ENCODE measurements at regions not wholly inside any gene's neighbourhood (a gene's known extent, or its start where the extent isn't known, plus 50 kb on each side); places are given as distances from the start of the nearest gene placed in this dataset.

DNA sequence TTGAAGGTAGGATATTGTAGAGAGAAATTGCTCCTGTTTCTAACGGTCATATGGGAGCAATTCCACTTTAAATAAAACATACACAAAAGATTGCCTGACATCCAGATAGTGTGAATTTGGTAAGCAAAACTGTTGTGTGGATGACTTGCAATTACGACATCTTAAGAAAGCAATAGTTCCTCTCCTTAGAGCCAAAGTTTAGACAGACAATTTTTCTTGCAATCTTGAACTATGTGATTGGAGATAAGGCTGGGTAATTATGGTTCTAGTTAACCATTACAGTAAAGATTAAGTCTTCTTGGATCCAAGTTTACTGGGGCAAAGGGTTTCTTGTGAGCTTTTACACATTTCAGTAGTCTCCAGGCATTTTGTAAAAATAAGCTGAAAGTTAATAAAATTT lies 1080.6 kb upstream of the CDH6 start:
- DNase-seq, result no peak

DNA sequence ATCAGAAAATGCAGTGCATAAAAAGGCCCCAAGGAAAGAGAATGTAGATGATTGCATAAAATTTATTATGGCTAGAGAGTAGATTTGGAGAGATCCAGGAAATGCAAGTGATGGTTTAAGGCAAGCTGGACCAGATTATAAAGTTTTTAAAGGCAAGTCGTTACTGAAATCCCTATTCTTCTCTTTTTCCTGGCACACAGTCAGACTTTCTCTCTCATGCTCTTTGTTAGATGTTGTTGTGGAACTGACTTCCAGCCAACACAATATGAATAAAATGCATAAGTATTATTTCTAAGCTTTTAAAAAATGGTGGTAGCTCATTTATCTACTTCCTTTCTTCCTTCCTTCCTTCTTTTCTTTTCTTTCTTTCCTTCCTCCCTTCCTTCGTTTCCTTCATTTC lies 1085.4 kb upstream of the CDH6 start:
- DNase-seq, result no peak

DNA sequence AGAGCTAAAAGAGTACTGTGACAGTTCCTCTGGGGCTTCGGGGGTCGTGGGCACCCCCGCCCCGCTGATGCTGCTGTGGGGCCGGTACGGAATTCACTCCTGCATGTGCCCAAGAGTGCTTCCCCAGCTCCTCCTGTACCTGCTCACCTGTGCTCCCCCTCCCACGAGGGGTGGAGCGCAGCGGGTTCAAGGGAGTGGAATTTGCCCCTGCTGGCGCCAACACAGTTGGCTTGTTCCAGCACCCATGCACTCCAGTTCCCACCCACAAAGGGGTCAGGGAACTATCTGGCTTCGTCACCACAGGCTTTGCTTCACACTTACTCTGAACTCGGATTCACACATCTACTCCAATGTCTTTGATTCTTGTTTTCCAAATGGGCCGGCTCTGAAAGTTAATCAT lies 1086.9 kb upstream of the CDH6 start:
- no peak for DNase-seq

DNA sequence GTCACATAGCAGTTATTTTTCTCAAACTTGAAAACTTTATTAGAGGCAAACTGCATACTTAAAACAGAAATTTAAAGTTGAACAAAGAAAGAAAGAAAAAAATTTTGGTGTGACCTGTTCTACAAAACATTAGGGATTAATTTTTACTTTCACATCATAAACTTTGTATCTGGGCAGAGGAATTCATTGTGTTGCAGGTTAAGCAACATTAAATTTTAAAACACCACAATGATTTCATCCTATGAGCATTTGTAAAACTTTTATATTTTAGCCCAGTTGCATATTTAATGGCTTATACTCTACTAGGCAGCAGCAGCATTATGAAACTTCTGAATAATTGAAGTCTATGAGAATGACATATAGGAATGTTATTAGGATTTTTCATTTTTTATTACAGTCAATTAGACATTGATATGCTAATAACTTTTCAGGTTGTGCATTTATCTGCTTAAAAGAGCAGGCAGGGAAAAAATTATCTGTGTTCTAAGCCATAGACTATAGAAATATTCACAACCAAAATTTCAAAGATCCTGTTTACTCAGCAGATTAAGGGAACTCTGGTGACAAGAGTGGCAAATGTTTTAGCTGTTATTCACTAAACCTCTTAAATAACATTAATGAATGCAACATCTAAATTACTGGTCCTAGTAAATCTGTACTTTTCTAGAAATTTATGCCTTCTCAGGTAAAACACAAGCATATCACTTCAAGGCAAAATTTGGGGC lies 1088.5 kb upstream of the CDH6 start:
- DNase-seq, result no peak

DNA sequence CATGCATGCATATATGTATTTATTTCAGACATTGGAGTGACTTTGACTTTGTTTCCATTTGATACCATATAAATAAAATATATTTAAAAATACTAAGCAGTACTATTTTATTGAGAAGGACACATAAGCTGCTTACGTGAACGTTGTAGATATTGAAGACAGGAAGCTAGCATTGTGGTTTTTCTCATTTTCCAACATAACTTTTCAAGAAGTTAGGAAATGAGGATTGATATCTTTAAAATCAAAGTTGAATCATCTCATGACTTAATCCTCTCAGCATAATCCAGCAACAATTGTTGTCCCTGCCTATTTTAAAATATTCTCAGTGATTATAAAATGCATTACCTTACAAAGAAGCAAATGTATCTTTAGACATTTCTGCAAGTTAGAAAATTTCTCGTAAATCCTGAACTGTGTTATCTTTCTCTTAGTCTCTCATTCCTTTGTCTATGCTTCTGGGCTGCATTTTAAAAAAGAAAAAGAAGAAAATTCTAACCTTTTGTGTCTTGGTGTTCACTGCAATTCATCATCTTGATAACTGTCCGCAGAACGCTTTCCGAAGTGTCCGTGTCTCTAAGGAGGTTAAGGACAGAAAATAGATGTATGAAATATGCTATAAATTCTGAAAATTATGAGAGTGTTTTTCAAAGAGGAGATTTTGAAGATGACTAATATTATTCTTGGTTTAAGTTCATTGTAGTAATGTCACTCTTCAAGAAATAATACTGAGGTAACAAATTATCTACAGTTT lies 1089.9 kb upstream of the CDH6 start:
- DNase-seq, result no peak

DNA sequence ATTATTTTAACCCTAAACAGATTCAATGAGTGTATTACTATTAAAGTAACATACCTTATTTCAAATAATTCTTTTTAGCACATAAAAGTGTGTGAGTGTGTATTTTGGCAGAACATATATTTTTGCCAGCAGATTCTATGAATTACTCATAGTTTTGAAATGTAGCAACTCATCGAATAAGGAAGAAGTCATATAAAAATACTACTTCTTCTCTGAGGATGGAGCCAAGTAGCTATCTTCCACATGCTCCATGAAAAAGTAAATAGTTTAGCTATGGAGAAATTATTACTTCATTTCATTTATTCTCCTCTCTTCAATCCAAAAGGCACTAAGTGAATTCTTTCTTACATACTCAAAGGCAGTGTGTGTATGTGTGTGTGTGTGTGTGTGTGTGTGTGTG lies 1090.4 kb upstream of the CDH6 start:
- no peak for DNase-seq

DNA sequence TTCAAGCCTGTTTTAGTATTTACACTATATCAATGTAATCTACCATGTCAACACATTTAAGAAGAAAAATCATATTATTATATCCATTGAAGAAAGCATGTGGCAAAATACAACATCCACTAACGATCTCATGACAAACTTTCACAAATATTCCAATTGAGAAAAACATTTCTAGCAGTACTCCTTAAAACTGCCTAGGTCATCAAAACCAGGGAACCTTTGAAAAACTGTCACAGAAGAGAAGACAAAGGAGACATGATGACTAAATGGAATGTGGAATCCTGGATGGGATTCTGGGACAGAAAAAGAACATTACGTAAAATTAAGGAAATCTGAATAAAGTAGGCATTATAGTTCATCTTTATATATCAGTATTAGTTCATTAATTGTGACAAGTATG lies 1091.3 kb upstream of the CDH6 start:
- DNase-seq, result no peak

DNA sequence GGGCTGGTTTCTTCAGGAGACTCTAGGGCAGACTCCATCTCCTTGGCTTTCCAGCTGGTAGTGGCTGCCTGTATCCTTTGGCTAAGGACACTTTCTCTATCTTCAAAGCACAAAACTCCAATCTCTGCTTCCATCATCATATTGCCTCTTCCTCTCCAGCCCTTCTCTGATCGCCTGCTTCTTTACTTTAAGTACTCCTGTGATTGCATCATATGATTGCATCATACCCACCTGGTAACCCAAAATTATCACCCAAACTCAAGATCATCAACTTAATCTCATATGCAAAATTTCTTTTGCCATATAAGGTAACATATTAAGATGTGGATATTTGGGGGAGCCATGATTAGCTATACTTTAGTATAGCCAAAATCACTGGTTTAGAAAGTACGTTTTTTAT lies 1092.6 kb upstream of the CDH6 start:
- DNase-seq, result no peak

DNA sequence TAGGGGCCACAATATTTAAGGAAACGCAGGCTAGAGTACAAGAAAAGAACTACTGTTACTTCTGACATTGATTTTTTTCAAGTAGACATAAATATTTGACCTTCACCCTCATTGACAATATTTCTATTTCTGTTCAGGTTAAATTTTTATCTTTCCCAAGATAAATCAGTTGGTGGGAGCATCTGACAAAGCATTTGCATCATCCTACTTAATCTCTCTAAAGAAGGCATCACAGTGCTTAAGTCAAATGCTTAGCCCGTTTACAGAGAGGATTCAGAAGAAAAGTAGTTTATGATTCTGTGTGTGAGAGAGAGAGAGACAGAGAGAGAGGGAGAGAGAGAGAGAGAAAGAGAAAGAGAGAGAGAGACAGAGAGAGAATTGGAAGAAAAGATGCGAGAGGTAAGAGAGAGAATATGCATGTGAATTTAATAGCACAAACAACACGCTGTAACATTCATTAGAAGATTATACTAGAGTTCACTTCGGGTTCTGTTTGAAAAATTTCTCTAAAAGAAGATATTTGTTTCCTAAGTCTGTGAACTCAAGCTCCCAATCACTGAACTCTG lies 1093.3 kb upstream of the CDH6 start:
- no peak for DNase-seq

DNA sequence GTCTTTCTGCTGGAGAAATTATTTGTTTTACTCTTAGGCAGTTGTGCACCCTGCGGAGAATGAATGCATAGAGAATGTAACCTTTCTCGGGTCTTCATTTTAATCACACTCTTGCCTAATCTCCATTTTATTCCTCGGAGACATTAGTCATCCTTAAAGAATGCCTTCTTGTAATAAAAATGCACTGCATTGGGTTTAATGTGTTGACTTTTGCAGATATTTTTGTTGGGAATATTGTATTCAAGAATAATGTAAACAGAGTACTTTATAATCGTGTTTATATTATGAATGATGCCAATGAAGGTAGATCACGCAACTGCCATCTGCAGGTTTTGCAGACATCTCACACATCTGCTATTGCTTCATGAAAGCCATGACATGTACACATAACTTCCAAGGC lies 1093.9 kb upstream of the CDH6 start:
- DNase-seq, result peak; percentile 97

DNA sequence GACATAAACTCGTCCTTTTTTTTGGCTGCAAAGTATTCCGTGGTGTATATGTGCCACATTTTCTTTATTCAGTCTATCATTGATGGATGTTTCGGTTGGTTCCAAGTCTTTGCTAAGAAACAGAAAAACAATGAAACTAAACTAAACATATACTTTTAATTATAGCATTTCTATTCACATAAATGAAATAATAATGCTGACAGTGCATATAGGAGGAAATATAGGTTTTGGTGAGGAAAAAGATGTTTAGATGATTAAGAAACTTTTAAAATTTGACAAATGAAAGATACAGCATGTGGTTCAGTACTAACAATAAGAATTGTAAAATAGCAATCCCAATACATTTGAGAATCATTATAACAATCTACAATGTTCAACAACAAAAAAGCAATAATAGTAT lies 1094.5 kb upstream of the CDH6 start:
- DNase-seq, result no peak

DNA sequence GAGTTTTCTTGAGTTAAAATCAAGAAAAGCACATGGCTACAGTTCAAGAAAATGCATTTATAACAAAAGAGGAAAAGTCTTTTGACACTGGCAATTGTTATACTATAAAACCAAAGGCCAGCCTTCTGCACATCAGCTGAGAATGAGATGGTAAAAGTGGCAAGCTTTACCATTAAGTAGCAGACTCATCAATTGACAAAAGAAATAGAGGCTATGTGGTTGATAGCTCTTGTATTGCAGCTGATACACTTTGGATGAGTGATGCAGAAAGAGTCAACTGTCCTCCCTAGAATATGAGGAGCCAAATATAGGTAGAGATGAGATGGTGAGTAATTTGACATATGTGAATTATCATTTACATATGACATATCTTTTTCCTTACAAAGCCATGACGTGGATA lies 1100.9 kb upstream of the CDH6 start:
- no peak for DNase-seq

DNA sequence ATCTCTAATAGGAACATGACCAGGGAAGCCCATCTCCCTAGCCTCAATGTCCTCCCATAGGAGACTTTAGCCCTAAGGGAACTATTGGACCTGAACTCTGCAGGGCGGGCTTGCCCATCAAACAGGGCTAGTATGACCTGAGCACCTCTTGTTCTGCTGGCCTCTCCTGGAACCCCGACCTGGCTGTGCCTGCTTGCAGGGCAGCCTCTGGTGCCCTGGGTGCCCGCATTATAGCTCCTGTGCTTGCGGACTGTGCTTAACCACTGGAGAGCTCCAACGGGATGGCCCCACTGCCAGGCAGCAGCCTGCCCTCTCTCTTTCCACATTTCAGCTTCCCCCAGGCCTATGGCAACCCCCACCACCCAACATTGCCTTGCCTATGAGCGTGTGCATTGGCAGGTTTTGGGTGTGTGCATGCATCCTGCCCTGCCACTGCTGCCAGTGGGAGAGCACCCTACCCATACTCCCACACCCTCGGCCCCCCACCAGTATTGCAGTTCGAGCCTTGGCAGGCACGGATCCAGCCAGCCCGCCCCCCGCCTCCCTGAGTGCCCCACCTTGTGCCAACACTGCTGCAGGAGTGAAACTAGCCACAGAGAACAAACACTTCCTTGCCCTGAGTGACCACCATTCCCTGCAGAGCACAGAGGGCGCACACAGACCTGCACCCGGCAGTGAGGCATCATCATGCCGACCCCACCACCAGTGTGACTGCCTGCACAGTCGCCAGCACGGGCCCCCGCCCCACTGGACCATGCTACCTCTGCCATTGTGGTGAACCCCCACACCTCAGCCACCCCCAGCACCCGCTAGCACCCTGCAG lies 1123.8 kb upstream of the CDH6 start:
- no peak for DNase-seq

DNA sequence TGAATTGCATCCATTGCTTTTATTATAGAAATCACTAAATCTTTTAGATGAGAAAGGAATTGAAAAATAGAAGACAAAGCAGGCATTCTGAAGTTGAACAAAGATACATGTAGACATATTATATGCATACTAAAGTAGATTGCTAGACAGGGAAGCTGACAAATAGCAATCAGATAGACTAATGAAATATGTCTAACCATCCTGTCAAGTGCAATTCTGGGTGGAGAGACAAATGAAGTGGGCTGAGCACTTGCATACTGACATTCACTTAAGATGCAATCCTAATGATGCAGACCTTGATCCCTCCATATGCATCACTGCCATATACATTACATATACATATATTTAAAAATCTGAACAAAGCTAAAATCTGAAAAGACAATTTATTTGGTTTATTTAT lies 1130.0 kb upstream of the CDH6 start:
- DNase-seq, result no peak

DNA sequence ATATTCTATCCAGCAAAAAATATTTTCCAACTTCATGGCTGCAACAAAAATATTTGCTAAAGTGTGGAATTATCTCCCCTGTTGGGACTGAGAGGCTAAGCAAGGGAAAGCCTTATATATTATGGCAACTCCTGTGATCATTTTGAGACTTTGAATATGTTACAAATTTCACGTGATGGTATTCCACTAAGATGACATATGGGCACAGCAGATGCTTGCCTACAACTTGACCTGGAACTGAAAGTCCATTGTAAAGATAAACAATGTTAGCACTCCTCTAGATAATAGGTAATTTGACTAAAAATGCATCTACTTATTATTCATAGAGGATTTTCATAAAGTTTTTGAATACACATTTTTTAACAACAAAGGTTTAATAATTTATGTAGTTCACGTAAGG lies 1141.5 kb upstream of the CDH6 start:
- no peak for DNase-seq

DNA sequence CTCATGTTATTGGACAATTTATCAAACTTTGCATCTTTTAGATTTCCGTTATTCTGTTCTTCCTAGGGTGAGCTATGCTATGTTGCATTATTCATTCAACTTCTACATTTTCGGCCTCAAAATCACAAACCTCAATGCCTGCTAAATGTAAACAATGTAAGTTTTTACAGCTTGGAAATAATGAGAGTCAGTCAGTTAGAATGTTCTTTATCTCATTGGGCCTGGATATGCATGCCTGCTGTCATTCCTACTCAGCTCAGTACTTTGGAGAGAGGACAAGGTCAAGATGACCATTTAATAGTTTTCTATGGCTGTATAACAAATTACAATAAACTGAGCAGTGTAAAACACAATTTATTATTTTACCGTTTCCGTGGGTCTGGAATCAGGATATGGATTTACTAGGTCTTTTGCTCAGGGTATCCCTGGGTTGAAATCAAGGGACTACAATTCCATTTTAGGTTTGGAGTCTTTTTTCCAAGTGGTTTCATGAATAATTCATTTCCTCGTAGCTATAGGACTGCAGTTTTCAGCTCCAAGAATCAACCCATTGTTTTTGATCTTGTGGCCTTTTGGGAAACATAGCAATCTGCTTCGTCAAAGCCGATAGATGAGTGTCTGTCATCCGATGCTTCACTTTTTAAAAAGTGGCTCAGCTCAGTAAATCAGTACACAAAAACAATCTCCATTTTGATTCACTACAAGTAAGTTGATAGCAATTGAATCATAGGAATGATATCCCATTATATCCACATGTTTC lies 1143.2 kb upstream of the CDH6 start:
- DNase-seq, result no peak

DNA sequence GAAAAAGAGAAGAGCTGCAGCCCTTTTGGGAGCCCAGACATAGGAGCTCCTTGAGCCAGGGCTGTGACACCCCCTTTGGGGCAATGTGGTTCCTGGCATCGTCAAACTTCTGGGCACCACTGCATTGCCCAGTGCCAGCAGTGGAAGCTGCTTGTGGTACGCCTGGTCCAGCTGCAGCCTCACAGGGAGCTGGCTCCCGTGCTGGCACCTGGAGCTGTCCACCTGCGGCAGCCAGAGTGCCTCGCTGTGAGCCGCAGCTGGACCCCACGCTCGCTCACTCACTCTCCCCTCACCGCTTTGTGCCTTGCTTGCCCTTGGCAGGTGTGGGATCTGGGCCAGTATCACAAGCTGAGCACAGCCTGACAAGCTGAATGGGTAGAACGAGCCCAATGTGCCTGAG lies 1150.8 kb upstream of the CDH6 start:
- DNase-seq, result no peak

DNA sequence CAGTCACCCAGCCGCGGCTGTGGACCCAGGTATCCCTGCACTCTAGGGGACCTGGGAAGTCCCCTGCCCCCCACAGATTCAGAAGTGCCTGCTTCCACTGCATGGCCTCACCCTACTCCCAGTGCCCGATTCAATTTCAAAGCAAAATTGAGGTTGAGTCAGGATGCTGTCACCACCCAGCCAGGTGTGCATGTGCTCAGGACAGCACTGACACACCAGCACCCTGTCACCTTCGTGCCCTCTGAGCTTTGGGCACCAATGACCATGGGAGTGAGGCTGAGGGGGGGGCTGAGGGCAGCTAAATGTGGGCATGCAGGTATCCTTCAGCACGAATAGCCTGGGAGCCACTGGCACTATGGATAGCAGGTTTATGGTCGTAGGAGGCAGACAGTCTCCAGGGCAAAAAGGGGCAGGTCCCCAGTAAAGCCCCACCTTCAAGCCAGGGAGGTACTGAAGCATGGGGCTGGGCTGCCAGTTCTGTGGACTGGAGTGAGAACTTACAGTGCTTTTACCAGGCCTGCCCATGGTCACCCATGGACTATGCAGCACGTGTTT lies 1151.6 kb upstream of the CDH6 start:
- DNase-seq, result no peak

DNA sequence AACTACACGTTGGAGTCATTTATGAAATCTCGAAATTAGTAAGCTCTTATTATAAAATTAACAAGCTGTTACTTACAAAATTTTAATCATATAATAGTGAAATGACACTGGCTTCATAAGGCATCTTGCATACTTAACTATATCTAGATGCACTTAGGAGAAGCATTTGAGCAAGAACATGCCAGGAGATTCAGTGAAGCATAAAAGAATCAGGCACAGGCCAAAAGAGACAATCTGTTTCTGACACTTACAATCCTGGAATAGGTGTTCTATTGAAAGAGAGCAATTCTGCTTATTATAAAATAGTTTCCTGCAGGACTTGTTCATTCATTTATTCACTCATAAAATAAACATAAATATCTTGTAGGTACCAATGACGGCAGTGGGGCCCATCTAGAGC lies 1152.2 kb upstream of the CDH6 start:
- DNase-seq, result no peak

DNA sequence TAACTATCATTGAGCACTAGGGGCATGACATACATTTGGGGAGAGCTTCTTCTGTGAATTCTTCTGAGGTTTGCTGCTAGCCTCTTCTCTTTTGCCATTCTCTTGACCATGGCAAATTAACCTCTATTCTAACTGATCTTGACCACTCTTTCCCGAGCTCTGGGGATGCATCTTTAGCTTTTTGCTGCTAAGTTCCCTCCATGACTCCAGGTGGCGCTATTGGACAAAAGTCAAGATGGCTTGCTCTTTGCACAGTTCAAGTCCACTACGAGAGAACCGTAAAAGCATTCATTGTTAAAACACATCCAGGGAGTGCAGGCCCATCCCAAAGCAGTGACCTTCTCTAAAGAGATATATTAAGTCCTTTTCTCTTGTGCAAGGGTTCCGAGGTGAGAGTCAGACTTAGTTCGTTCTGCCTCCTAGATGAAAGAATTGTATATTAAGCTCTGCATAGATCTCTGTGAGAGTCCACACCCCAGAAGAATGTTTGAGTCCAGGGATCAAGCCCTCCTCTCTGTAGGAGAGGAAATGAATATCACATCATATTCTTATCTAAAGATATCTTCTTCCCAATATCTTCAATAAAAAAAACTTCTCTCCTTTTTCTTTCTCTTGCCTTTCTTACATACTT lies 1152.9 kb upstream of the CDH6 start:
- DNase-seq, result peak; percentile 69

DNA sequence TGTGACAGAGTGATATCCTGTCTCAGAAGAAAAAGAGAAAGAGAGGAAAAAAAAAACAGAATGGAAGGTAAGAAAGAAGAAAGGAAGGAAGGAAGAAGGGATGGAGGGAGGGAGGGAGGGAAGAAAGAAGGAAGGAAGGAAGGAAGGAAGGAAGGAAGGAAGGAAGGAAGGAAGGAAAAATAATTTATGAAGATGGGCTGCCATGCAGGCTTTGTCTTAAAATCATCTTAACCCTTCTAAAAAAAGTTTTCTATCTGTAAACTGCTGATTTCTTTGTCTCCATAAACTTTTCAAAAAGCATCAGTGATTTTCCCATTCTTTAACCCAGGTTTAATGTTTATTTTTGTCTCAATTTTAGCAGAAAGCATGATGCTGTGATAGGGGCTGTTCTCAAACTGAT lies 1154.1 kb upstream of the CDH6 start:
- no peak for DNase-seq

DNA sequence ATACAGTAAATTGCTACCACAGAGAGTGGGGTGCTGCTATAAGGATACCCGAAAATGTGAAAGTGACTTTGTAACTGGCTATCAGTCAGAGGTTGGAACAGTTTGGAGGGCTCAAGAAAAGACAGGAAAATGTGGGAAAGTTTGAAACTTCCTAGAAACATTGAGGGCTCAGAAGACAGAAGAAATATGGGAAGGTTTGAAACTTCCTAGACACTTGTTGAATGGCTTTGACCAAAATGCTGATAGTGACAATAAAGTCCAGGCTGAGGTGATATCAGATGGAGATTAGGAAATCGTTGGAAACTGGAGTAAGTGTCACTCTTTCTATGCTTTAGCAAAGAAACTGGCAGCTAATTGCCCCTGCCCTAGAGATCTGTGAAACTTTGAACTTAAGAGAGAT lies 1158.6 kb upstream of the CDH6 start:
- no peak for DNase-seq
